AG04450 (cell line): ENCODE measurements at regions not wholly inside any gene's neighbourhood (a gene's known extent, or its start where the extent isn't known, plus 50 kb on each side); places are given as distances from the start of the nearest gene placed in this dataset.

Source experiments
- CTCF ChIA-PET: fragments of 300-600, 350-600 bp; formaldehyde crosslinking; extraction: SDS; loops from one replicate; lab custom pipeline; 2022; ENCODE audit warnings: antibody characterized with exemption, inconsistent platforms; lab: Charles Lee
- POLR2A ChIA-PET: fragments of 350-600 bp; formaldehyde crosslinking; extraction: SDS; loops from one replicate; lab custom pipeline; 2021; ENCODE audit warnings: antibody characterized with exemption, inconsistent platforms; lab: Yijun Ruan, JAX
- DNase-seq: peaks from one replicate; pipeline ENCODE4 v3.0.0-alpha.2; 2011; ENCODE audit warnings: low read depth, low spot score
- H3K27ac ChIP-seq: one replicate; pipeline ENCODE4 v1.5.1; 2012; ENCODE audit warnings: low read depth, low read length, control low read depth
- H3K27me3 ChIP-seq: one replicate; pipeline ENCODE4 v1.6.0; 2012; ENCODE audit warnings: low read length; ENCODE audit not compliant: control insufficient read depth, insufficient read depth
- H3K4me3 ChIP-seq: 2 replicates; pipeline ENCODE4 v1.5.1; 2011; ENCODE audit warnings: mild to moderate bottlenecking, low read depth, low read length, control low read depth
- H3K9me3 ChIP-seq: 2 replicates; pipeline ENCODE4 v1.5.1; 2012; ENCODE audit warnings: low read length; ENCODE audit not compliant: control insufficient read depth, insufficient read depth
- CTCF ChIP-seq: IDR thresholded peaks from 2 replicates; pipeline ENCODE4 v1.5.1; 2011; ENCODE audit warnings: low read depth, low read length, control low read depth, inconsistent platforms

GRCh38 chr6:165941786-165942185, 225.9 kb downstream of the TBXT start:
- CTCF ChIA-PET: no interaction called here
- no peaks in the 10 kb centered on the region for H3K27me3 ChIP-seq
- no peak overlapping the region for H3K27ac ChIP-seq
- peaks cover 2% of the 10 kb centered on the region; the same call in 1 of the 2 replicates for H3K9me3 ChIP-seq
- POLR2A ChIA-PET: no interaction called here
- TF ChIP-seq CTCF: no peak
- no peak for DNase-seq
- H3K4me3 ChIP-seq: no peak overlapping the region

- TF ChIP-seq CTCF: no peak
- ChIA-PET POLR2A (no interaction called here), CTCF (no interaction called here)
- Histone ChIP-seq H3K27ac (no peak overlapping the region), H3K27me3 (no peaks in the 10 kb centered on the region), H3K9me3 (peaks cover 2% of the 10 kb centered on the region; the same call in 1 of the 2 replicates), H3K4me3 (no peak overlapping the region)
- DNase-seq: no peak
Measured at GRCh38 chr6:165941249-165941775, 226.3 kb downstream of the TBXT start.

GRCh38 chr6:165940366-165940765, 227.3 kb downstream of the TBXT start:
- Histone ChIP-seq H3K27me3 (no peaks in the 10 kb centered on the region), H3K27ac (no peak overlapping the region), H3K9me3 (peaks cover 2% of the 10 kb centered on the region; the same call in 1 of the 2 replicates), H3K4me3 (no peak overlapping the region)
- ChIA-PET CTCF (no interaction called here), POLR2A (no interaction called here)
- TF ChIP-seq CTCF: no peak
- DNase-seq: no peak

- TF ChIP-seq CTCF: no peak
- Histone ChIP-seq H3K4me3 (no peak overlapping the region), H3K27me3 (no peaks in the 10 kb centered on the region), H3K9me3 (peaks cover 2% of the 10 kb centered on the region; the same call in 1 of the 2 replicates), H3K27ac (no peak overlapping the region)
- ChIA-PET POLR2A (no interaction called here), CTCF (no interaction called here)
- no peak for DNase-seq
Measured at GRCh38 chr6:165939601-165940290, 227.9 kb downstream of the TBXT start.

- DNase-seq: no peak
- Histone ChIP-seq H3K27me3 (no peaks in the 10 kb centered on the region), H3K27ac (no peak overlapping the region), H3K4me3 (no peak overlapping the region), H3K9me3 (peaks cover 2% of the 10 kb centered on the region; the same call in 1 of the 2 replicates)
- ChIA-PET POLR2A (no interaction called here), CTCF (no interaction called here)
- no peak for TF ChIP-seq CTCF
Measured at GRCh38 chr6:165939047-165939446, 228.6 kb downstream of the TBXT start.
